ENCODE measurements at regions not wholly inside any gene's neighbourhood (a gene's known extent, or its start where the extent isn't known, plus 50 kb on each side); places are given as distances from the start of the nearest gene placed in this dataset.

- no peak for DNase-seq
Measured at GRCh38 chr18:24840051-24840450, 379.6 kb downstream of the HRH4 start.

- DNase-seq, result no peak
Measured at GRCh38 chr18:24840640-24841039, 380.2 kb downstream of the HRH4 start.

GRCh38 chr18:24841536-24841935 is 381.1 kb downstream of the HRH4 start:
- DNase-seq, result no peak

GRCh38 chr18:24843123-24843522 is 382.7 kb downstream of the HRH4 start:
- no peak for DNase-seq

GRCh38 chr18:24846138-24846537 is 385.7 kb downstream of the HRH4 start:
- DNase-seq, result no peak

GRCh38 chr18:24850532-24850931 is 390.1 kb downstream of the HRH4 start:
- DNase-seq, result no peak

- DNase-seq, result no peak
Measured at GRCh38 chr18:24853076-24853475, 392.6 kb downstream of the HRH4 start.

GRCh38 chr18:24860978-24861680 is 400.7 kb downstream of the HRH4 start:
- DNase-seq, result no peak

GRCh38 chr18:24862201-24862816 is 401.9 kb downstream of the HRH4 start:
- no peak for DNase-seq

GRCh38 chr18:24868311-24868710 is 407.9 kb downstream of the HRH4 start:
- DNase-seq, result no peak

GRCh38 chr18:24868760-24869237 is 408.4 kb downstream of the HRH4 start:
- no peak for DNase-seq

GRCh38 chr18:24869285-24869684 is 408.8 kb downstream of the HRH4 start:
- DNase-seq, result no peak

GRCh38 chr18:24875286-24875685 is 414.8 kb downstream of the HRH4 start:
- no peak for DNase-seq

- DNase-seq, result no peak
Measured at GRCh38 chr18:24875777-24876176, 415.3 kb downstream of the HRH4 start.

GRCh38 chr18:24876266-24876665 is 415.8 kb downstream of the HRH4 start:
- DNase-seq, result no peak

- DNase-seq, result no peak
Measured at GRCh38 chr18:24877066-24877465, 416.6 kb downstream of the HRH4 start.

GRCh38 chr18:24877546-24877945 is 417.1 kb downstream of the HRH4 start:
- DNase-seq, result no peak

GRCh38 chr18:24878289-24878688 is 417.9 kb downstream of the HRH4 start:
- DNase-seq, result no peak

- no peak for DNase-seq
Measured at GRCh38 chr18:24885276-24885675, 424.8 kb downstream of the HRH4 start.

- DNase-seq, result no peak
Measured at GRCh38 chr18:24894880-24895279, 434.4 kb downstream of the HRH4 start.

GRCh38 chr18:24897461-24897860 is 437.0 kb downstream of the HRH4 start:
- no peak for DNase-seq

GRCh38 chr18:24910221-24910620 is 441.7 kb downstream of the ZNF521 start:
- no peak for DNase-seq

- DNase-seq, result no peak
Measured at GRCh38 chr18:24913507-24914170, 438.3 kb downstream of the ZNF521 start.

- DNase-seq, result no peak
Measured at GRCh38 chr18:24914171-24914525, 437.8 kb downstream of the ZNF521 start.

All from effector CD8-positive, alpha-beta T cell (primary cell).